LHCN-M2 (cell line): ENCODE measurements at regions not wholly inside any gene's neighbourhood (a gene's known extent, or its start where the extent isn't known, plus 50 kb on each side); places are given as distances from the start of the nearest gene placed in this dataset.

ENCODE experiments used
- DNase-seq: peaks from one replicate; pipeline ENCODE4 v3.0.0-alpha.2; 2012; ENCODE audit warnings: low read depth

DNA sequence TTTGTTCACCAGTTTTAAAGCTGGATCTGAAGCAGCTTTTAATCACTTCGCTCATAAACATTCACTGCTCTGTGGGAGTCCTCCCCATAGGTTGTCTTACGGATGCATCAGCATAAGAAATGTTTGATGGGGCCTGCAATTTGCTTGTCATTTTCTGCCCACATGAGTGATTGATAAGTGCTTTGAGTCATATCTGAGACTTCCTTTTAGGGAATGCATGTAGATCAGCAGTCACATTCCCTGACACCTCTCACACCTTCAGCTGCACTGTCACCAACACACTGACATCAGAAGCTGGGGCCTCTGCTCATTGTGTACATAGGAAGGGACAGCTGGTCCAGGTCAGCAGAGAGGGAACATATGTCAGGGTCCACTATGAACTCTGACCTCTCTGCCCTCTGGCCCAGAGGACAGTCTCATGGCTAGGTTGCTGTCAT is 84.1 kb upstream of the SPATA31D4 start:
- DNase-seq, result no peak

DNA sequence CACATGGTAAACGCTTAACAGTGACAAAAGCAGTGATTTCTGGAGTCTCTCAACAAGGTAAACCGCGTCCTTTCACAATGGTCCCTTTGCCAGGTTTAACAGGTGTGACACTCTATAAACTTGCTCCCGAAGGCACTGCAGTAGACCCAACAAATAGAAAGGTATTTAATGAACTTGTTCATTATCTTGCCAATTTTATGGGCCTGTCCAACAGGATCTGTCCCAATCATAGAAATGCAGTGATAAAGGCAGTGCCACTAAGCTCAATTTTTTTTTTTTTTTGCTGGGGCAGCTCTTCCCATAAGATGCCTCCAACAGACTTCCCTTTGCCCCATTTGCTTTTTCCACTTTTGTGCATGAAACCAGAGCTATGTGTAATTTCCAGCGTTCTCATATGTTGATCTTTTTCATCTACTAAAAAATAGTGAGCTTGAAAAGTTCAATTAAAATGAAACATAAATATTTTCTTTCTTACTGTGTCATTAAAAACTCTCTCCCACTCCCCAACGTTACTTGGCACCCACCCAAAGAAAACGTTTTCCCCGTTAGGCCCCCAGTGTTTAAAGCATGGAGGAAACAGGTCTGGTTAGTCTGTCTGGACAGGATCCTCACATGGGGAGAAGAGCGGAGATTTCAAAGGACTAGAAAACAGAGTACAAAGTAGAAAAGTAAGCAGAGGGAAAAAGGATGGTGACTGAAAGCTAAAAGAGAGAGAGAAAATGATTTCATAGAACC is 80.9 kb upstream of the SPATA31D4 start:
- DNase-seq, result no peak

DNA sequence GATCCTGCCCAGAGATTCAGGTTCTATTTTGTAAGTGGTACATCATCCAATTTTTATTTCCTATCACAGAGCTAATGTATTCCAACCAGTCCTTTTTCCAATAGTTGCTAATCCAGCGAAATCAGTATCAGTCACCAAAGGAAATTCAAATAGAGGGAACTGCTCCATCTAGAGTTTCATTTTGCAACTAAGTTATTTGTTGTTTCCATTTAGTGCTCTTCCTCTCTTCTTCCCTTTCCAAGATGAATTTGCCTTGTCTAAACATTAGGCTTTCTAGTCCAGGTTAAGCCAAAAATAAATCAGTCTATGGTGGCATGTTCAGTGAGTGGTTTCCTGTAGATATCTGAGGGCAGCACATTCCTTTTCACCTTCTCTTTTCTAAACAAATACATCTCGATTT is 79.8 kb upstream of the SPATA31D4 start:
- peak; percentile 32 for DNase-seq

DNA sequence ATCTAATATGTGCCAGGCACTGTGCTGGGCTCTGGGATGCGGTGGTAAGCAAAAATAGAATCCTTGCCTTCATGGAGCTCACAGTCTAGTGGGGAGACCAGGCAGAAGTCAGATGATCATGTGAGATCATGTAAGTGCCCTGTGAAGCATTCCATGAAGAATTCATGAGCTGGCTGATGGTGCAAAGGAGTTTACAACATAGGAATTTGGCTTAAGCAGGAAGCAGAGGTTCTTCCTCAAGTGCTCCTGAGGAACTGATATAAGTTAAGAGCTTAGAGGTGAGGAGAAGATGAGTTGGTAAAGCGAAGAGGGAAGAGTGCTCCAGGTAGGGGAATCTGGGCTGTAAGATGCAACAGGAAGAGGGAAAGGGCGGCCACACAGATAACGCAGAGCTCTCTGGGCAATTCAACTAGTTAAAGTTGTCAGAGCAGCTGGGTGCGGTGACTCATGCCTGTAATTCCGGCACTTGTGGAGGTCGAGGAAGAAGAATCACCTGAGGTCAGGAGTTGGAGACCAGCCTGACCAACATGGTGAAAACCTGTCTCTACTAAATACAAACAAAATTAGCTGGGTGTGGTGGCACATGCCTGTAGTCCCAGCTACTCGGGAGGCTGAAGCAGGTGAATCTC is 78.5 kb upstream of the SPATA31D4 start:
- no peak for DNase-seq

DNA sequence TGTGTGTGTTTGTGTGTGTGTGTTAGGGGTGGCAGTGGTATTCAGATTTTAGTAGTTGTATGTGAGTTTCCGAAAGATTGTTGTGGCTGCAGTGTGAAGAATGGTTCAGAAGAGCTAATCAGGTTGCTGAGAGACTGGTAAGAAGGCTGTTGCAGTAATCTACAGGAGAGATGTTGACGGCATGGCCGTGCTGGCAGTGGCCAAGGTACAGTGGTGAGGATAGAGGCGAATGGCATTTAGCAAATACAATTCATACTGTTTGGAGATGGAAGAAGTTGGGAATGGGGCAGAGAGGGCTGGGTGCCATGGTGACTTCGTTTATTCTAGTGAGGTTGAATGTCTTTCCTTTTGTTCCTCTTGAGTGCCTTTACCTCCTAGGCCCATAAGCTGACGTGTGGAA is 77.5 kb upstream of the SPATA31D4 start:
- no peak for DNase-seq

DNA sequence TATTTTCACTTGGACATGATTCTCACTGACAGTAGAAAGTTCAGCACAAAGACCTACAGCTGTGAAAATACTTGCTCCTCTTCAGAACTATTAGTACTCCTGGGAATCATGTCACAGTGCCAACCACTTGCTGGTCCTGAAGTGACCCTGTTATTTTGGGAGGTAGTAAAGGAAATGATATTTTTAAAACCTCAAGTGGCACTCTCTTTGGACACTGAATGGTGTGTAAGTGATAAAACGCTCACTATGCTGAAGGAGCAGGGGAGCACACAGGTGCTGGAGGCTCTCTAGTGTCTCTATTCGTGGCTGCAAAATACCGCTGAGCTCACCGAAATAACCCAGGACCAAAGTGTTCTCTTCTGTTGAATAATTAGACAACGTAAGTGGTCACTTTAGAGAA is 76.9 kb upstream of the SPATA31D4 start:
- no peak for DNase-seq

DNA sequence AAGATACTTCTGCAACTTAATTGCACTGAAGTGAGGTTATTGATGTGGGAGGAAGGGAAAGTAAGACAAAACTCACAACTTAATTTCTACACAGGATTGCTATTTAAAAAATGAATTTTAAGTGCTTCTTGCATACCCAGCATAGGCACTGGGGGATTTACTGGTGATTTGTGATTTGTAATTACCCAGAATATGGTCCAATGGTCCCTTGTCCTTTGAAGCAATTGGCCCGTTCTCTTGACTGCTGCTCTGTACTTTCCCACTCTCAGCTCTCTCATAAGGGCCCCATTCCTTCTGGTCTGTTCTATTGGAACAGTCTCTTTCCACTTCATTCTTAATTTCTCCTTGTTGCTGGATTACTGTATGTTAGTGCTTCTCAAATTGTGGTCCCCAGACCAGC is 75.4 kb upstream of the SPATA31D4 start:
- DNase-seq, result no peak

DNA sequence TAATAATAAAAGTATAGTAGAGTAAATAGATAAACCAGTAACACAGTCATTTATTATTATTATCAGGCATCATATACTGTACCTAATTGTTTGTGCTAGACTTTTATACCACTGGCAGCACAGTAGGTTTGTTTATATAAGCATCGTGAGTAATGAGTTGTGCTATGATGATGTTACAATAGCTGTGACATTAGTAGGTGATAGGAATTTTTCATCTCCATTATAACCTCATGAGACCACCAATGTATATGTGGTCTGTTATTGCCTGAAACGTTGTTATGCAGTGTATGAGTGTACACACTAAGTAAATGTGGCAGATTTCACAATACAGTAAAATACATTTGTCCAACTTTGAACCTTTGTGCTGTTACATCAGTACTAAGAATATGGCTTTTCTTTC is 72.7 kb upstream of the SPATA31D4 start:
- DNase-seq, result peak; percentile 20

DNA sequence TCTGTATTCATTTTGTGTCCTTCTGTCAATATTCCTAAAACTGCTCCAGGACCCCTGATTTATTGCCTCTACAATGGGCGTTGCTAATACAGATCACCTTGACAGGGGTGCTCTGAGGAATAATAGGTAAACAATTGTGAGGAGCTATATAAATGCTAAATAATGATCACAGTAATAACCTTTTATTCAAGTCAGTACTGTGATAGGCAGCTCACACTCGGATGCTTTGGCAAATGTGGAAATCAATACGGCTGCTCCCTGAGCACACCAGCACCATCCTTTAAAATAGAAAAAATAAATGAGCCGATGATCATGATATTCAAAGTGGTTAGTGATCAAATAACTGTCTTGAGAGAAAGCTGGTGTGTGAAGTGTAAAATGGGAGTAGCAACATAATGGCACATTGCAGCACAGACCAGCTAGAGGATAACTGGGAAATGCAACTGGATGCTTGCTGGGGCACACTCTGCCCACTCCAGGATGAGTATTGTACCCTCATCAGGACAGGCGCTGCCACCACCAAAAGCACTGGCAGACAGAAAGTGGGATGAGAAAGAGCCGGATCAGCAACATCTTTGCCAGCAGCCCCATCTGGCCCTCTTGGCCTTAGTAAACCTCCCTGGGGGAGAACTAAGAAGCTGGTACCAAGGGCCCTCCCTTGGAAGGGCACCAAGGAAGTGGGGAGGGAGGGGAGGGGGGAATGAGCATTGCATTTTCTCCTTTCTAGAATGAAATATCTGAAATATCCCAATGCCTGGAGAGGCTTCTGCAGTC is 69.4 kb upstream of the SPATA31D4 start:
- no peak for DNase-seq

DNA sequence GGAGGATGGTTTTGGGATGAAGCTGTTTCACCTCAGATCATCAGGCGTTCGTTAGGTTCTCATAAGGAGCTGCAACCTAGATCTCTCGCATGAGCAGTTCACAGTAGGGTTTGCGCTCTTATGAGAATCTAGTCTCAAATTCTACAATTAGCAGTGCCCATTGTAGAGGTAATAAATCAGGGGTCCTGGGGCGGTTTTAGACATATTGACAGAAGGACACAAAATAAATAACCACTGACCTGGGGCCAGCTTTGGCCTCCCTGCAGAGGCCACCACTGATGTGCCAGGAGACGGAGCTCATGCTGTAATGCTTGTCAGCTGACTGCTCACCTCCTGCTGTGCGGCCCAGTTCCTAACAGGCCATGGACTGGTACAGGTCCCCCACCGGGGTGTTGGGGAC is 67.6 kb upstream of the SPATA31D4 start:
- no peak for DNase-seq

DNA sequence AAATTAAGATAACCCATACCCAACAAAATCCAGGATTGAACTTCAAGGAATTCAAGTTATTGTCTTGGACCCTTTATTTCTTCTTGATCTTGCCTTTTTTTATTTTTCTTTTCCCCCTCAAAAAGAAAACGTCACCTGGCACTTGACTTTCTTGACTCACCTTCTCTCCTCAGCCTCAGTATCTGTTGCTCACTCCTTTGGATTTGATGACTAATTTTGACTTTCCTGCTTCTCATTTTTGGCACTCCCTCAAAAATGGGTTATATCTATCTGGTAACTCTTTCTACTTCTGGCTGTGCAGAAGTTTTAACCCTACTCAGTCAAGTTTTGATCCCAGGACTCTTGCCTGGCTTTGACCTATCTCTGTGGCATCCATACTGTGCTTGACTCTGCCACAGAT is 66.6 kb upstream of the SPATA31D4 start:
- peak; percentile 45 for DNase-seq

DNA sequence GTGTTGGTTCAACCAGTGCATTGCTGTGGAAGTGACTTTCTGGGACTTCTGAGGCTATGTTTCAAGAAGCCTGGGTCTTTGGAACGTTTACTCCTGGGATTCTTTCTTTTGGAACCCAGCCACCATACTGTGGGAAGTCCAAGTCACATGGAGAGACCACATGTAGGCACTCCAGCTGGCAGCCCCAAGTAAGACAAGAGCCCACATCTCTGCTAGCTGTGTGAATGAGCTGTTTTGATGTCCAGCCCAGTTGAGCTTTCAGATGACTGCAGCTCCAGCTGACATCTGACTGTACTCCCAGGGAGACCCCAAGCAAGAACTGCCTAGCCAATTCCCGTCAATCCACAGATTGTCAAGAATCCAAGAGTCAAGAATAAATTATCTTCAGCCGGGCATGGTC is 60.1 kb upstream of the SPATA31D4 start:
- peak; percentile 22 for DNase-seq

DNA sequence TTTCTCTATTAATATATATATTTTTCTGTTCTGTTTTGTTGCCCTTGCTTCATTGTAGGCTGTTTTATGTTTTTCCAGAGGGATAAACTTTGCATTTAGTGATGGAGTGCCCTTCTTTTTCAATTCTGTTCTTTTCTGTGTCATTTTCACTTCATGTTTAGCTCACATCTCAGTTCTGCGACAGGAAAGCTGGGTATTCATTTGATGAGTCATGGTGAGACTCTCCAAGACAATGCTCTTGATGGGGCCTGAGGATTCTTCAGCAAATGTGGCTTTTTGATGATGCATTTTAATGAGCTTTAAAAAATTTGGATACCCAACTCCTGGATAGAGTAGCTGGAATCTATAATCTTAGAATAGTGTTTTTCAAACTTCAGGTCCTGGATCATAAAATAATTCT is 56.5 kb upstream of the SPATA31D4 start:
- DNase-seq, result peak; percentile 75

DNA sequence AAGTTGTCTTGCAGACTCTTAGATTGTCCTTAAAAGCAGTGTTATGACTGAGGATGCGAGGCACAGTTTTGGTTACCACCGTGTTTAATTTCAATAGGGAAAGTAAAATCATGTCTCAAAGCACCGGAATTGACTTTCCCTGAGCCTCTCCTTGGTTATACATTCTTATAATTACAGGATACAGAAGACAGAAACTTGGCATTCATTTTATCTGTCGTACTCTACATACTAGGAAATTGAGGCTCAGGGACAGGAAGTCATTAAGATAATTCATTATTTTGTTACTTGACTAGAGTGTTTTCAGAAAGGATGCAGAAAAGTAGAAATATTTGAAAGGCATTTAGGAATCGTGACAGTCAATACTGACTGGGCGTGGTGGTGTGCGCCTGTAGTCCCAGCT is 54.0 kb upstream of the SPATA31D4 start:
- DNase-seq, result no peak

DNA sequence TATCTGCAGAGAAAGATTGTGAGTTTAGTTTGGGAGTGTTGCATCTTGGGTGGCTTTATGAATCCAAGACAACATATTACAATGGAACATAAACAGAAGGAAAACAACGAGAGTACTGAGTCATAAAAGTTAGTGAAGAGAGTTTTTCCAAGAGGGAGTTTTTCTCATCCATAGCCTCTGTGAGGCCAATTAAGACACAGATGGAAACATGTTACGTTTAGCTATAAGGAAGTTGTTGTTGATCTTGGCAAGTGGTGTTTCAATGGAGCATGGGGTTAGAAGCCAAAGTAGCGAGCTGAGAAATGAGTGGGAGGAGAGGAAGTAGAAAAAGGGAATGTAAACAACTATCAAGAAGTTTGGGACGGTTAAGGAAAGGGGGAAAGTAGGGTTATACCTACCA is 53.3 kb upstream of the SPATA31D4 start:
- peak; percentile 29 for DNase-seq

DNA sequence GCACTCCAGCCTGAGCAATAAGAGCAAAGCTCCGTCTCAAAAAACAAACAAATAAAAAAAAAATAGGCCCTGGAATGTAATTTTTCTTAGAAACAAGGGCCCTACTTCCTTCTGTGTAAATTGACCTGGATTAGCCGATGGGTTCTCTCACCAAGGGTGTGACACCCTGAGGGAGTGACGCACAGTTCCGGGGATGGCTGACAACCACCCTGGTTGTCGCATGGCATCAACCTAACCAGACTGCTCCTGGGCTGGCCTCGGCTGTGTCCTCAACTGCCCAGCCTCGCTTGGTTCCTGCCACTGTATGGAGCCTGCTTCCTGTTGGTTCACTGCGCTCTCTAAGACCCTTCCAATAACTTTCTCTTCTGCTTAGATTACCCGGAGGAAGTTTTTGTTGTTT is 51.2 kb upstream of the SPATA31D4 start:
- no peak for DNase-seq
